ENCODE measurements at regions not wholly inside any gene's neighbourhood (a gene's known extent, or its start where the extent isn't known, plus 50 kb on each side); places are given as distances from the start of the nearest gene placed in this dataset.
"Not testable (repeated sequence)": the region's sequence is repeated elsewhere in the genome, so short reads cannot be mapped to it uniquely, and the experiment has no call there.

DNA sequence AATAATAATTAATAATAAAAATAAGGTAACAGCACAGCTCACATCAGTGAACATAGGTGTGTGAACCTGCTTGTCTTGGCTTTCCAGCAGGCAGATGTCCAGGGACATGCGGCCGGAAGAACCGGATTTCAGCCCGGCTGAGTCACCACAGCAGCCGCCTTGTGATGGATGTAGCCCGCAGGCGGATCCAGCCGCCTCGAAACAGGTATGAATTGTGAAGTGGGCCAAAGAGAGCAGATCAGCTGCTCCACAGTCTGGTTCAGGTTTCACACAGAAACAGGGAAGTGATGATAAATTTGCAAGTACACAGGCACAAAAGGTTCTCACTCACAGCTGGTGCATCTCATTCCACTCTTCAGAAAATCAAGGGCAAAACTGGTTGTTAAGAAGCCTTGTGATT, 55.1 kb downstream of the ID4 start:
- DNase-seq: no peak

DNA sequence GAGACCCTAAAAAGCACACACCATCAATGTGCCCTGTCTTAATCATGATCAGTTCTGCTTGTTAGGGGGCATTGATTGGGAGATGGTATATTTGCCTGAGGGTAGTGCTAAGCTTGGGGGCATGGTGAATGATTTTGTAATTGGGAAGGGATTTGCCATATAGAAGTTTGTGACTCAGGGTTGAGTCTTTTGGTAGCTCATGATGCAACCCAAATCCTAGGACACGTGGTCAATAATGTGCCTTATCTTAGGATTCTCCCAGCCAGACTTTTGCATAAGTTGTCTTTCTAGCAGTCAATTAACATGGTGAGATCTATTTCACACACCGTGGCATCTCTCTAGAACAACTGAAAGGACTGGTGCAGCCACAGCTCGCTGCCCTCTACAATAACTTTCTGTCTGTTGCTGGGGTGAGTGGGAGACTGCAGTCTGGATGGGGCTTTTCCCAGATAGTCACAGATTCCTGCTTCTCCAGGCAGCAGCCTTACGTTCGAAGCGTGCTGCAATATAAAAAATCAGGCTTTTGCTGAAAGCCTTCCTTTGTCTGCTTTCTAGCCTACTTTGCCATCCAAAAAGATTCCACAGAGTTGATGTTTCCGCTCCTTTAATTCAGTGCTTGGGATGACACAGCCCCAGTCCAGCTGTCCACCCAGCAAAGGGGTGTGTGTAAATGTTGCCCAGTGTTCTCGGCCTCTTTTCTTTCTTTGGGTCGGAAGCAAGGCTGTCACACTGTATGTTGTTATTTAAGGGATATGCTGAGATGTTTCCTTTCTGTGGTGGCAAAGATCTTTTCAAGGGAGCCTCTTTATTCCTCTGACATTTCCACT, 58.9 kb downstream of the ID4 start:
- DNase-seq: no peak

DNA sequence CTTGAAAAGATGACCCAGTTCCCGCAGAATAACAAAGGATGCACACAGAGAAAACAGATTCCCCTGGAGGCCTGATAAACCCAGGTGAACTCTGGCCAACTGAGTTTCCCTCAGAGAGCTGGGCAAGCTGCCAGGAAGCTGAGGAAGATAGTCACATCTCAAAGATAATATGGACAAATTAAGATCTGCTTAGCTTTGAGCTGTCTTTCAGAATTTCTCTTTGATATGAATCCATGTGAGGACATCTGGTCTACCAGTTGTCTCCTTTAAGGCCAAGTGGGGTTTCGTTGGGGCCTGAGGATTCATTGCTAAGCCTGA, 59.5 kb downstream of the ID4 start:
- no peak for DNase-seq

DNA sequence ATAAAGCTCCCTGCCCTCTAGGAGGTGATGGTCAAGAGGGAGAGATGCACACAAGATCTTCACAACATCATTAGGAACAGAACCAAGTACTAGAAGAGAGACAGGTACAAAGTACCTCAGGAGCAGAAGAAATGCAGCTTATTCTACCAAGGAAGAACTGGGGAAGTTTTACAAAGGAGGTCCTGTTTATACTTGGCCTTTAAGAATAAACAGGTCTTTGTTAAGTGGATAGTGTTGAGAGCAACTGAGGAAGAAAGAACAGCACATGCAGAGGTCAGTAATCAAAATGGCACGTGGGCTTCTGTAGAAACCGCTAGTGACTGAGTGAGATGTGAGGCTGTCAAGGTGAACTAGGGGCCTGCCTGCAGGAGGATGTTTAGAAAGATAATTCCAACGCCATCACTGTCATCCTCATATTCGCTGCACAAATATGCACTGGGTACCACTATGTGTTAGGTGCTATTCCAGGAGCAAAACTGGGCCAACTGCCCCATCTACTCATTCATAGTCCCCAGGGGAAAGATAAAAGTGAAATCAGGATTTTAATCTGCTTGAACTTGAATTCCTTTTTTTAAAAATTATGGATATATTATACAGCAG, 61.1 kb downstream of the ID4 start:
- no peak for DNase-seq

DNA sequence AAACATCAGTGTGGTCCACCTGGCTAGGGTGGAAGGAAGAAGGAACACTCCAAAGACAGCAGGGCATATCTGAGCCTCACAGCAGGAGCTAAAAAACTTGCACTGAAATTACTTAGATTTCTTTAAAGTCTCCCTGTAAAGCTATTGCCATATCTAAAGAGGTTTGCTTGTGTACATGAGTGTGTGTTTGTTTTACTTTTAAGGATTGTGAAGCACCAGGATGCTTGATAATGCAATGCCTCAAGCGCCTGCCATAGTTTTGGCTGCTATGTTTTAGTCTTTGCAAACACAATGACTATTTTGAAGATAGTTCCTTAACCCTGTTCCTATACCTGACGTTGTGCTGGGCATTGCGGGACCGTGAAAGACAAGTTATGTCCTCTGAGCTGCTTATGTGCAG, 65.0 kb downstream of the ID4 start:
- DNase-seq: no peak

DNA sequence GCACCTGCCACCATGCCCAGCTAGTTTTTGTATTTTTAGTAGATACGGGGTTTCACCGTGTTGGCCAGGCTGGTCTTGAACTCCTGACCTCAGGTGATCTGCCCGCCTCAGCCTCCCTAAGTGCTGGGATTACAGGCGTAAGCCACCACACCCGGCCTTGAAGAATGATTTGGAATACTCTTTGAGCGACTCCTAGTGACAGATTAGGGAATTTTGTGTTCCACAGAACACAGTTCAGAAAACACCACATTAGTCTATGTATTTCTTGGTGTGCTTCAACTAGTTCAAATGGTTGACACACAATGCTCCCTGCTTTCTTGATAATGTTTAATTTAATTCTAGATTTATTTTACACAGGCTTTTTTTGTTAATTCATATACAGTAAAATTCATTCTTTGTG, 67.2 kb downstream of the ID4 start:
- DNase-seq: not testable (repeated sequence)

DNA sequence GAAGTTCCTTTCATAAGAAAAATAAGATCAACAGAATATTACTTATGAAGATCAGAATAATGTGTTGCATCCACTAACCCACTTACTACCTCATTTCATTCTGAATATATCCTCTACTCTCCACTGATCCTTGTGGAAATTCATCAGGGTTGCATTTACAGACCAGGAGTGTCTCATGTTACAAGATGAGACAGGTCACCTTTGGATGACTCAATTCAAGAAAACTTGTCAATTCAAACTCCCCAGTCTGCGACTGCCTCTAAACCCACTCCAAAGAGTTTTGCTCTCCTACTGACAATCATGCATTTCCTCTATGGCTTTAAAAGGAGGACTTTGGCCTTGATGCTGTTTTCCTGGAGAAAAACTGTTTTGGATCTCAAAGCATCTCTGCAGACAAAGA, 68.4 kb downstream of the ID4 start:
- DNase-seq: no peak

DNA sequence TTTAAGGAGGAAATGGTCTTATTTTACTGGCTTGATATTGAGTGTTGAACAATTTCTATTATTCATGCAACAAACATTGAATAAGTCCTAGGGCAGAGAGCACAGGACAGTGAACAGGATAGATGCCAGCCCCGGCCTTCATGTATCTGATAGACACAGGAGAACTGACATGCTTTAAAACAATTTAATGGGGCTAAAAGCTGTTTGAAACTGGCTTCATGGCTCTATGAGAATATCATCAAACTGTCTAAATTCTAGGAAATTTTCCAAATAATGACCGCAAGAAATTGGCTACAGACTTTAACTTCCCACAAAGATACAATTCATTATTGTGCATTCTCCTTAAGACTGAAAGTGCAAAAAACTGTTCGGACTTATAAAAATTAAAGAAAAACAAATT, 69.0 kb downstream of the ID4 start:
- no peak for DNase-seq

DNA sequence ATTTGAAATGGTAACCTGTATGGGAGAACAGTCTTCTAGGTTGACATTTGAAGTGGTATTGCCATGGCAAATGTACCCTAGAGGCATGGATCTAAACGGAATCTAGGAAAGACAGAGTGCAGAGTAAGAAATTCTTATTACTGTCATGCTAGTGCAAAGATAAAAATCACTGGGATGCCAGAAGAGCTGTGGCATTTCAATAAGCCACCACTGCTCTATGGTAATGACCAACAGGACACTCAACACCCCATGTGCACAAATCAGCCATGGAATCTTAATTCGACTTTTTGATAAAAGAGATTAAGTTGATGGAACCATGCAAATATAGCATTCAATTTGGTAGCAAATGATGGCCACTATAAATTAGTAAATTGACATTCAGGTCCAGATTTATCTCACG, 74.1 kb downstream of the ID4 start:
- no peak for DNase-seq

DNA sequence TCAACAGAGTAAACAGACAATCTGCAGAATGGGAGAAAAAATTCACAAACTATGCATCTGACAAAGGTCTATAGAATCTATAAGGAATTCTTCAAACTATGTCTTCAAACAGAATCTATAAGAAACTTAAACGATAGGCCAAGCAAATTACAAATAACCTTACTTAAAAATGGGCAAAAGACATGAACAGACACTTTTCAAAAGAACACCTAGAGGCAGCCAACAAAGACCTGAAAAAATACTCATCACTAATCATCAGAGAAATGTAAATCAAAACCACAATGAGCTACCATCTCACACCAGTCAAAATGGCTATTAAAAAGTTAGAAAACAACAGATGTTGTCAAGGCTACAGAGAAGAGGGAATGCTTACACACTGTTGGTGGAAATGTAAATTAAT, 81.3 kb downstream of the ID4 start:
- no peak for DNase-seq

DNA sequence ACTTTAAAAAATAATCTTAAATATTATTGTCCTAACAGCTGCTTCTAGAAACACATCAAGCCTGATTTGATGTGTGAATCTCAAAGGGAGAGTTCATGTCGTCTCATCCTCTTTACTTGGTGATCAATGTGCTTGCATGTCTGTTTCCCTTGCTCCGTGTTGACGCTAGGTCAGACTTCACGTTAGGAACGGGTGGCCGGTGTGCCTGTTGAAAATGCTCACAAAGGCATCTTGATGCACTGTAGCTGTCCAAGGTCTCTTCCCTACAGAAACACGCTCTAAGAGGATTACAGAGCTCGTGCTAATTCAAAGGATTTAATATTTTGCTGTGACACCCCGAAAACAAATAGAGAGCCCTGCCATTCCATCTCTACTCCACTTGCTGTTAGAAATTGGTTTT, 84.6 kb downstream of the ID4 start:
- DNase-seq: no peak

DNA sequence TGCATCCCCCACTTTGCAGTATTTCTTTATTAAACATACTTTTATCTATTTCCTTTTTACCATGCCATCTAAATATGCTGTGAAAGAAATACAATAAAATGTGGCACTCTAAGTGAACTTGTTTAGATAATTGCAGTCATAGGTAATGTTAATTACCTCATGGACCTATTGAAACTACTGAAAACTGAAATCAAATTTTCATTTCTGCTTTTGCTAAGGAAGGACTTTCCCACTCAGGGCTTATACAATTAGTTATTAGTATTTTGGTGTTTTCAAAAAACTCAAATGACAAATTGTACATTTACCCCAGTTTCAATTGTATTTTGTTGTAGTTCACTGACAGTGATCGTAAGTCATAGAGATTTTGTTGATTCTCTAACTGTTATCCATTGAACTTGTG, 88.4 kb downstream of the ID4 start:
- DNase-seq: no peak

DNA sequence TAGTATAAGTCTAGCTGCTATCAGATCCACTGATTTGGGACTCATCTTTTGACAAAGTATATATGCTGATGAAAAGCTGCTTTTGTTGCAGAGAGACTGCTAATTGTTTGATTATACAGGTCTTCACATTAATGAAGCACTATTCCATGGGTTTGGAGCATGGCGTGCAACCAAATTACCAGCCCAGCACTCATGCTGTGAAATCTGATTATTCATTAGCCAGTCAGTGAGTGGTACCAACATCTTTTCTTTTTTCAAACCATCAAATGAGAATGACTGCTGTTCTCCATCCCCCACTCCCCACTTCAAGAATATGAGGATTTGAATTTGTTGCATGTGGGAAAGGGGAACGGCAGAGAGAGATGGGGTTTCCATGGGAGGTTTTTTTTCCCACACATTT, 91.3 kb downstream of the ID4 start:
- no peak for DNase-seq

DNA sequence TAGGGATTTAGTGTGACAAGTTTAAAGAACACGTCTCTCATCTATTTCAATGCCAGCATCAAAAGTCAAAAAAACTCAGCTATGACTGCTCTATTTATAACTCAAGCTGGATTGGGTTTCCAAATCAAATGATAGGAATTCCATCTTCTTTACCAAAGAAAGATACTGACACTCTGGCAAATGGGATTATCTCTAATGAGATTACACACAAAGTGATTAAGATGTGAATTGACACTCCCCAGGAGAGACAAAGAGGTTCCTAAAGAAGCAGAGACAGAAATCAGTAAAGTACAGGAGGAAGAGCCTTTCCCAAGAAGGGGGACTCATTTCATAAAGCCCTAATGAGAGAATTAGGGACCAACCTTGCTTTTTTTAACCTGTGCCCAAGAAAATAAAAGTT, 92.1 kb downstream of the ID4 start:
- DNase-seq: no peak

DNA sequence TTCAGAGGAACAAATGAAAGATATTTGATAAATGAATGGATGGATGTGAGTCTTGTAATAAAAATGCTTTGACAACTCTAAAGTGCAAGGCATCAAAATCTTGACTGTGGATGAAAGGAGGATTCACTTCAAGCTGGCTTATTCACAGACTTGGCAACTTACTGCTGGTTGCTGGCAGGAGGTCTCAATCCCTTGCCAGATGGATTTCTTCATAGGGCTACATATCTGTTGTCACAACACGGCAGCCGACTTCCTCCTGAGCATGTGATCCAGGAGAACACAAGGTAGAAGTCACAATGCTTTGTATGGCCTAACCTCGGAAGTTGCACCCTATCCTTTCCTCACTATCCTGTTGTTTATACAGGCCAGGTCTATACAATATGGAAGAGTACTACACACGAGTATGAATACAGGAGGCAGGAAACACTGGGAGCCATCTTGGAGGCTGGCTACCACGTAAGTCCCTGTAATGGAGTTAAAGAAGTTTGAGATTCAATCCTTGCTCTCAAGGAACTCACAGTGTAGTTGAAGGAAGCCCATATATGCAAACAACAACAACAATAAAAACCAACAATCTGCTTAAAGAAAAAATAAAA, 97.9 kb downstream of the ID4 start:
- no peak for DNase-seq

DNA sequence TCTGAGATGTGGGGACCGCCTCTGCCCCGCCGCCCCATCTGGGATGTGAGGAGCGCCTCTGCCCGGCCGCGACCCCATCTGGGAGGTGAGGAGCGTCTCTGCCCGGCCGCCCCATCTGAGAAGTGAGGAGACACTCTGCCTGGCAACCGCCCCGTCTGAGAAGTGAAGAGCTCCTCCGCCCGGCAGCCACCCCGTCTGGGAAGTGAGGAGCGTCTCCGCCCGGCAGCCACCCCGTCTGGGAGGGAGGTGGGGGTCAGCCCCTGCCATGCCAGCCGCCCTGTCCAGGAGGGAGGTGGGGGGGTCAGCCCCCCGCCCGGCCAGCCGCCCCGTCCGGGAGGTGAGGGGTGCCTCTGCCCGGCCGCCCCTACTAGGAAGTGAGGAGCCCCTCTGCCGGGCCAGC, 102.2 kb downstream of the ID4 start:
- DNase-seq: not testable (repeated sequence)

DNA sequence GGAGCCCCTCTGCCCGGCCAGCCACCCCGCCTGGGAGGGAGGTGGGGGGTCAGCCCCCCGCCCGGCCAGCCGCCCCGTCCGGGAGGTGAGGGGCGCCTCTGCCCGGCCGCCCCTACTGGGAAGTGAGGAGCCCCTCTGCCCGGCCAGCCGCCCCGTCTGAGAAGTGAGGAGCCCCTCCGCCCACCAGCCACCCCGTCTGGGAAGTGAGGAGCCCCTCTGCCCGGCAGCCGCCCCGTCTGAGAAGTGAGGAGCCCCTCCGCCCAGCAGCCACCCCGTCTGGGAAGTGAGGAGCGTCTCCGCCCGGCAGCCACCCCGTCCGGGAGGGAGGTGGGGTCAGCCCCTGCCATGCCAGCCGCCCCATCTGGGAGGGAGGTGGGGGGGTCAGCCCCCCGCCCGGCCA, 102.8 kb downstream of the ID4 start:
- DNase-seq: not testable (repeated sequence)

DNA sequence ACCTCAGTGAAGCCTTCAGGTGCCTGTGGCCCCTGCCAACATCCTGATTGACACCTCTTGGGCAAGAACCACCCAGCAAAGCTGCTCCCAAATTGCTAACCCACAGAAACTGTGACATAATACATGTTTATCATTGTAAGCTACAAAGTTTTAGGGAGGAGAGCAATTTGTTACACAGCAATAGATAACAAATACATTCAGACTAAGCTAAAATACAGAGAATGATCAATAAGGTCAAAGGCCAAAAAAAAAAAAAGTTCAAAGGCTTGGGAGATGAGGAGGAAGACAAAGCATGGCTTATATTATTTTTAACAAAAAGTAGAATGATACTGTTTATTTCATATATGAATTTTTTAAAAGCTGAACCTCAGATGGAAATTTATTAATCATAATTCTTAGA, 105.9 kb downstream of the ID4 start:
- DNase-seq: no peak

DNA sequence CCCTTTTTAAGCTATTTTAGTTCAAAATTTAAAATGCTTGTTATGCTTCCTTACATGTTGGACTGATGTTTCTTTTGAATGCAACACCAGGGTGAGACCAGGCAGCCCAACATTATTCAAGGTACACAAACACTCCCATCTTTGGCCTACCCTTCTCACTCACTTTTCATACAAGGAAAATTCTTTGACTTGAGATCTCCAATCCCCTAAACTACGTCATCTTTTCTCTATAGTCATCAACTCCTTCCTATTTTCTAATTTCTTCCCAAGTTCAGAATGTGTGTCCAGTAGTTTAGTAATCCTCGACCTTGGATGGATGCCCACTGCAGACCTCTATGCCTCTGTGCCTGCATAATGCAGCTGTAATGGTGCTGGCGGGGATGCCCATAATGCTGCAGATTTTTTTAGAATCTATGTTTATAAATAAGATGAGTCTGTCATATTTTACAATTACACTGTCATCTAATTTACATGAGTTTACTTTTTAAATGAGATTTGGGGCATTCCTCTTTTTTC, 108.7 kb downstream of the ID4 start:
- no peak for DNase-seq

DNA sequence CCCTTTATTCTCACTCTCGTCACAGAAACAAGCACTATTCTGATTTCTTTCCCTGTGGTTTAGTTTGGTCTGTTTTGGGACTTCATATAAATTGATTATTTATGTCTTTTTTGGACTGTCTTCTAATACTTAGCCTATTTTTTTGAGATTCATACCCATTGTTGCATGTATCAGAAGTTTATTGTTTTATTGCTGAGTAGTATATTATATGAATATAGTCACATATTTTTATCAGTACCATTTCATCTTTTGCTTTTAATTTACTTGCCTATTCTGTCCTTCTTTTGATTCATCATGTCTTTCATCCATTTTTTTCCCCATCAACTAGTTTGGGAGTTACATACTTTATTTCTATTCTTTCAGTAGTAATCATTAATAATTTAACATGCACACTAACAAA, 112.0 kb downstream of the ID4 start:
- no peak for DNase-seq

DNA sequence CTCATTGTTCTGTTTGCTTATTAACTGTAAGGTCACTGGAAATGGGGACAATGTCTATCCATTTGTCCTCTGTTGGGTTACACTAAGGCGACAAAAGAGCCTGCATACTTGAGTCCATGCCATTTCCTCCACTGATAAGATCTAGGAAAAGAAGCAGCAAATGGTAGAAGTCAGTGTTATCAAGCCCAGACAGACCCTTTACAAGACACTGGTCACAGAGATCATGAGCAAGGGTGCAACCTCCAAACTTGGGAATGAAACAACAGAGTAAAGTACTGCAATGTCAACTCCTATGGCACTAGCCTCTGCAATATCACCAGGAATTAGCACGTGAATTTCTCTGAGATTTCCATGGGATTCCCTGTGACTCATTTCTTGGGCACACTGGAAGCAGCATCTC, 126.9 kb downstream of the ID4 start:
- no peak for DNase-seq

DNA sequence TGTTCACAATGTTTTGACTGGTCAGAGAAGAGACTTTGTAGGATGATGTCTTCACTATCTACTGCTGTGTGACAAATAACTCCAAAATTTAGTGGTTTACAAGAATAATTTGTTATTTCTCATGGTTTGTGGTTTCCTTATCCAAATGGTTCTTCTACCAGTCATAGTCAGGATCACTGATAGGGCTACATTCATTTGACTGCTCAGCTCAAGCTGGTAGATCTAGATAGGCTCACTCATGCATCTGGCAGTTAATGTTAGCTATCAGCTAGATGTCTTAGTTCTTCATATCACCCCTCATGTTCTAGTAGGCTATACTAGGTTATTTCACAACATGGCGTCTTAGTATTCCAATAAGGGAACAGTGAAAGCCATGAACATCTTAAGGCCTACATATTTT, 131.0 kb downstream of the ID4 start:
- DNase-seq: no peak

DNA sequence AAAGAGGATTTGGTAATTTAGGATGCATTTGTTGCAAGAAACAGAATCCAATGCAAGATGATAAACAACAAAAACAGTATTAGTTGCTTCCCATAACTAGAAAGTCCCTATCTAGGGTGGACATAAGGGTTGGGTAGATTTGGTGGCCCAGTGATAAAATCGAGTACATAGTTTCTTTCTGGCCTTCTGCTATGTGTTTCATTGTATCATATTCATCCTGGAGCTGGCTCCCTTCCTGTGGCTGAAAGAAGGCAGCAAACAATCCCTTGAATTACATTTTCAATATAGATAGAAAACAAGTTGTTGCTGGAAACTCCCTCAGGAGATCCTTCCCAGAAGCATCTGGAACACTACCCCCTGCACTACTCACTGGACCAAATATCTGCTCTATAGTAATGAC, 135.1 kb downstream of the ID4 start:
- DNase-seq: no peak

DNA sequence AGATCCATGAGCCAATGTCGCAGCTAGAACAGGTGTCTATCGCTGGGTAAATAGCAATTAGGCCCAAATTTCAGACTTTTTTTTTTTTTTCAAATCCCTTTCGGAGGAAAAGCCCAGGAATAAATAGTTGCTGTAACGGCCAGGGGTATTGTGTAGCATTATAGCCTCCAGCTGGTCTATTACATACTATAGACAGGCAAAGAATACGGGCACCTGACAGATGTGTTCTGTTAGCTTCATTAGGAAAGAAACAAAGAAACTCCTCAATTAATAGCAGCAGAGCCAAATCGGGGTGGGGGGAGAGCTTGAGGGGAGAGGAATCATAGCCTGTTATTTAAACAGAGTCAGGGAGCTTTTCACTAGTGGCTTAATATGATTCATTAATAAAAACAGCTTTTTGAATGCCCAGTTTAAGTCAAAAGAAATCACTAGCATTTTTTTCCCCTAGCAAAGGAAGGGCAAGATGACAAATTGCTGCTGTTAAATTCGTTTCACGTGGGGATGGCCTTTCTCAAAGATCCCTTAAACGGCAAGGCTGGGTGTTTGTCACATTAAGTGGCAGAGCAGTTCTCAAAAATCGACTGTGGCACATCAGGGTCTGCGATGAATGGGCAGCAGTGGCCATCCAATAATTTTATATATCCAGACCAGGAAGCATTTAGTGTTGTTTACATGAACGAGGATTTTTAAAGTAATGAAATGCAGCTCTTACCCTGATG, 139.4 kb downstream of the ID4 start:
- DNase-seq: no peak

Measured in CD4-positive, alpha-beta T cell treated with Interferon gamma for 1 hour (primary cell).